ENCODE measurements at regions not wholly inside any gene's neighbourhood (a gene's known extent, or its start where the extent isn't known, plus 50 kb on each side); places are given as distances from the start of the nearest gene placed in this dataset.

DNA sequence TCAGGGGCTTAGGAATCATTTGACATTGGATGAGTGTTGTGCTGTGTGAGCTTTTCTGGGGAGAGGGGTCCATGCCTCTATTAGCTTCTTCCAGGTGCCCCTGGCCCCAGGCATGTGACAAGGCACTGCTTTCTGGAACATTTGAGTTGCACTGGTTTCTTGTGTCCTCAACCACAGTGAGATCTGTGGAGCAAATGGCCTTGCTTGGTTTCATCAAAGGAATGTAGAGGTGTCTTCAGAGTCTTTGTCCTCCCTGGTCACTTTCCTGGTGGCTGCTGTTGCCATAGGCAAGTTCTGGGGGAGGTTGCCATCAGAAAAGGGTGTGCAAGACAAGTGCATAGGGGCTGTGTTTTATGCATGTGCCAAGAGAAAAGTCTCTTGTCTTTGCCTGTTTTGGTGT, 157.5 kb downstream of the MACROH2A1 start:
- H3K9ac ChIP-seq (ENCODE audit: low read depth, low read length), result no peak overlapping the region
- no peaks in the 10 kb centered on the region for H3K79me2 ChIP-seq (ENCODE audit: insufficient read depth, low read length)
- no peaks in the 10 kb centered on the region for H3K9me3 ChIP-seq (ENCODE audit: insufficient read depth, low read length, severe bottlenecking)
- H3K4me1 ChIP-seq (ENCODE audit: insufficient read depth, low read length), result no peaks in the 10 kb centered on the region
- no peak overlapping the region for H3K27ac ChIP-seq (ENCODE audit: low read length)
- ATAC-seq (ENCODE audit: insufficient read depth, low read depth) (no peak), DNase-seq (no peak)
- no peaks in the 10 kb centered on the region for H3K36me3 ChIP-seq (ENCODE audit: insufficient read depth, low read length)
- no peaks in the 10 kb centered on the region for H3K27me3 ChIP-seq (ENCODE audit: insufficient read depth, low read length, poor library complexity)
- no peak overlapping the region for H3K4me3 ChIP-seq (ENCODE audit: low read depth in 1 of 2, low read length in 2 of 2)
- H4K20me1 ChIP-seq (ENCODE audit: insufficient read depth, low read length), result no peaks in the 10 kb centered on the region
- H2AFZ ChIP-seq (ENCODE audit: low read depth, low read length), result no peak overlapping the region
- no peak for TF ChIP-seq EZH2 (IDR thresholded peaks at IDR 0.05; ENCODE audit: borderline replicate concordance, low read depth, low read length, severe bottlenecking)
- TF ChIP-seq, protein P1, sequence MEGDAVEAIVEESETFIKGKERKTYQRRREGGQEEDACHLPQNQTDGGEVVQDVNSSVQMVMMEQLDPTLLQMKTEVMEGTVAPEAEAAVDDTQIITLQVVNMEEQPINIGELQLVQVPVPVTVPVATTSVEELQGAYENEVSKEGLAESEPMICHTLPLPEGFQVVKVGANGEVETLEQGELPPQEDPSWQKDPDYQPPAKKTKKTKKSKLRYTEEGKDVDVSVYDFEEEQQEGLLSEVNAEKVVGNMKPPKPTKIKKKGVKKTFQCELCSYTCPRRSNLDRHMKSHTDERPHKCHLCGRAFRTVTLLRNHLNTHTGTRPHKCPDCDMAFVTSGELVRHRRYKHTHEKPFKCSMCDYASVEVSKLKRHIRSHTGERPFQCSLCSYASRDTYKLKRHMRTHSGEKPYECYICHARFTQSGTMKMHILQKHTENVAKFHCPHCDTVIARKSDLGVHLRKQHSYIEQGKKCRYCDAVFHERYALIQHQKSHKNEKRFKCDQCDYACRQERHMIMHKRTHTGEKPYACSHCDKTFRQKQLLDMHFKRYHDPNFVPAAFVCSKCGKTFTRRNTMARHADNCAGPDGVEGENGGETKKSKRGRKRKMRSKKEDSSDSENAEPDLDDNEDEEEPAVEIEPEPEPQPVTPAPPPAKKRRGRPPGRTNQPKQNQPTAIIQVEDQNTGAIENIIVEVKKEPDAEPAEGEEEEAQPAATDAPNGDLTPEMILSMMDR (IDR thresholded peaks at IDR 0.05; ENCODE audit: borderline replicate concordance, extremely low read depth, low read length, poor library complexity, severe bottlenecking), result no peak
- H3K4me2 ChIP-seq (ENCODE audit: insufficient read depth, low read length), result no peak overlapping the region

- Histone ChIP-seq H3K4me3 (ENCODE audit: low read depth in 1 of 2, low read length in 2 of 2) (no peak overlapping the region), H3K36me3 (ENCODE audit: insufficient read depth, low read length) (no peaks in the 10 kb centered on the region), H3K27ac (ENCODE audit: low read length) (no peak overlapping the region), H3K4me1 (ENCODE audit: insufficient read depth, low read length) (no peaks in the 10 kb centered on the region), H2AFZ (ENCODE audit: low read depth, low read length) (no peak overlapping the region), H3K79me2 (ENCODE audit: insufficient read depth, low read length) (no peaks in the 10 kb centered on the region), H3K9me3 (ENCODE audit: insufficient read depth, low read length, severe bottlenecking) (no peaks in the 10 kb centered on the region), H3K9ac (ENCODE audit: low read depth, low read length) (no peak overlapping the region), H3K27me3 (ENCODE audit: insufficient read depth, low read length, poor library complexity) (no peaks in the 10 kb centered on the region), H4K20me1 (ENCODE audit: insufficient read depth, low read length) (no peaks in the 10 kb centered on the region), H3K4me2 (ENCODE audit: insufficient read depth, low read length) (no peak overlapping the region)
- ATAC-seq (ENCODE audit: insufficient read depth, low read depth) (no peak), DNase-seq (no peak)
- TF ChIP-seq, protein P1 (IDR thresholded peaks at IDR 0.05; ENCODE audit: borderline replicate concordance, extremely low read depth, low read length, poor library complexity, severe bottlenecking), result no peak
- no peak for TF ChIP-seq EZH2 (IDR thresholded peaks at IDR 0.05; ENCODE audit: borderline replicate concordance, low read depth, low read length, severe bottlenecking)
Measured at GRCh38 chr5:135240781-135241360, 158.2 kb downstream of the MACROH2A1 start.

DNA sequence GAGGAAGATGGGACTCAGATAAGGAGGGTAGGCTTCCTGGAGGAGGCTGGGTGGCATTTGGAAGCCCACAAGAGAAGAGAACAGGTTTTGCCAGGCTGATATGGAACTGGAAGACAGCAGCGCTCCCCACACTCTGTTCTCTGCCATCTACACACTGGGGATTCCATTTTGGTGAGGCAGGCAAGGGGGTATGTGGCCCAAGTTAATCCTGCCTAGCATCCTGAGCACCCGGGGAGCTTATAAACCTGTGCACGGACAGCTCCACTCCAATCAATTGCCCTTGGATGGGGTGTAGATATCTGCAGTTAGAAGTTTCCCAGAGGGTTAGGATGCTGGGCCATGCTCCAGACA, 158.8 kb downstream of the MACROH2A1 start:
- Histone ChIP-seq H4K20me1 (ENCODE audit: insufficient read depth, low read length) (no peaks in the 10 kb centered on the region), H3K9me3 (ENCODE audit: insufficient read depth, low read length, severe bottlenecking) (no peaks in the 10 kb centered on the region), H3K27ac (ENCODE audit: low read length) (no peak overlapping the region), H2AFZ (ENCODE audit: low read depth, low read length) (no peak overlapping the region), H3K4me1 (ENCODE audit: insufficient read depth, low read length) (no peaks in the 10 kb centered on the region), H3K4me2 (ENCODE audit: insufficient read depth, low read length) (no peak overlapping the region), H3K4me3 (ENCODE audit: low read depth in 1 of 2, low read length in 2 of 2) (no peak overlapping the region), H3K9ac (ENCODE audit: low read depth, low read length) (no peak overlapping the region), H3K79me2 (ENCODE audit: insufficient read depth, low read length) (no peaks in the 10 kb centered on the region), H3K36me3 (ENCODE audit: insufficient read depth, low read length) (no peaks in the 10 kb centered on the region), H3K27me3 (ENCODE audit: insufficient read depth, low read length, poor library complexity) (no peaks in the 10 kb centered on the region)
- ATAC-seq (ENCODE audit: insufficient read depth, low read depth) (no peak), DNase-seq (no peak)
- no peak for TF ChIP-seq EZH2 (IDR thresholded peaks at IDR 0.05; ENCODE audit: borderline replicate concordance, low read depth, low read length, severe bottlenecking)
- TF ChIP-seq, protein P1 (IDR thresholded peaks at IDR 0.05; ENCODE audit: borderline replicate concordance, extremely low read depth, low read length, poor library complexity, severe bottlenecking), result no peak
